HepG2 (cell line): ENCODE measurements at regions not wholly inside any gene's neighbourhood (a gene's known extent, or its start where the extent isn't known, plus 50 kb on each side); places are given as distances from the start of the nearest gene placed in this dataset.

Source experiments
- ATAC-seq: fragments of 200-7000 bp; cut with Tn5 transposase; 3 replicates; pipeline ENCODE4 v1.9.1; 2020; ENCODE audit warnings: mild to moderate bottlenecking, moderate library complexity
- BruUV-seq: library from RNA; stranded (reverse); fragments of 400-500 nt; replicated peaks from 2 replicates; lab custom pipeline; 2021; lab: Mats Ljungman, UMichigan
- CTCF ChIA-PET: fragments of 300-600 bp; formaldehyde crosslinking; extraction: SDS; loops from one replicate; lab custom pipeline; 2021; ENCODE audit warnings: low total read pairs, inconsistent platforms, low intra/inter-chr PET ratio; lab: Yijun Ruan, JAX
- POLR2A ChIA-PET: fragments of 350-600 bp; sonication (Branson Sonifier 250); formaldehyde crosslinking; loops from one replicate; lab custom pipeline; 2020; ENCODE audit warnings: antibody characterized with exemption, inconsistent platforms; lab: Yijun Ruan, JAX
- DNase-seq: peaks from one replicate; pipeline ENCODE4 v3.0.0-alpha.2; 2015; ENCODE audit warnings: low spot score
- FAIRE-seq: peaks from 3 replicates; lab custom pipeline; 2011; peaks lifted over from hg19 to GRCh38; lab: Jason Lieb, UNC
- H2AFZ ChIP-seq: one replicate; pipeline ENCODE4 v1.6.1; 2011; ENCODE audit warnings: low read length, inconsistent platforms
- H3K27ac ChIP-seq: fragments of 300-600 bp; 3 replicates; pipeline ENCODE4 v1.8.0; 2011; ENCODE audit warnings: mixed run types, mild to moderate bottlenecking, mixed read lengths, low read length, inconsistent platforms; ENCODE audit not compliant: insufficient read depth; ENCODE audit errors: extremely low read length
- H3K27me3 ChIP-seq, 2 experiments: fragments of 200-600 bp in 1 of 2; 2 replicates in 1 of 2; 3 replicates in 1 of 2; pipeline versions ENCODE4 v1.6.0 to v1.8.0; 2011; ENCODE audit warnings: low read length in 2 of 2, mild to moderate bottlenecking in 2 of 2, moderate library complexity in 2 of 2, inconsistent platforms in 1 of 2; ENCODE audit not compliant: insufficient read depth in 2 of 2, control insufficient read depth in 1 of 2
- H3K36me3 ChIP-seq, 2 experiments: fragments of 200-600 bp in 1 of 2; replicated peaks in 1 of 2; 2 replicates in 1 of 2; 3 replicates in 1 of 2; pipeline versions ENCODE4 v1.5.1 to v1.8.0; 2011; ENCODE audit warnings: low read length in 2 of 2, inconsistent platforms in 1 of 2; ENCODE audit not compliant: insufficient read depth in 2 of 2, control insufficient read depth in 1 of 2
- H3K4me1 ChIP-seq: 2 replicates; pipeline ENCODE4 v1.5.1; 2012; ENCODE audit warnings: low read length, inconsistent platforms; ENCODE audit not compliant: insufficient read depth
- H3K4me2 ChIP-seq: 2 replicates; pipeline ENCODE4 v1.6.0; 2011; ENCODE audit warnings: low read depth, low read length, inconsistent platforms
- H3K4me3 ChIP-seq, 3 experiments: fragments of 200-600 bp in 1 of 3; sonication (generic), shearing (Covaris generic) in 1 of 3; replicated peaks in 1 of 3; 2 replicates each; pipeline ENCODE4 v1.5.1; 2011 to 2016; ENCODE audit warnings: low read length in 3 of 3, inconsistent platforms in 2 of 3, low read depth in 2 of 3, mild to moderate bottlenecking in 2 of 3, control low read depth in 1 of 3, mixed read lengths in 1 of 3; ENCODE audit not compliant: insufficient read depth in 1 of 3
- H3K79me2 ChIP-seq: one replicate; pipeline ENCODE4 v1.6.1; 2011; ENCODE audit warnings: low read length, inconsistent platforms; ENCODE audit not compliant: insufficient read depth
- H3K9ac ChIP-seq: 2 replicates; pipeline ENCODE4 v1.6.0; 2011; ENCODE audit warnings: mild to moderate bottlenecking, low read depth, low read length, inconsistent platforms; ENCODE audit not compliant: insufficient read depth
- H3K9me3 ChIP-seq: 2 replicates; pipeline ENCODE4 v1.5.1; 2012; ENCODE audit warnings: mild to moderate bottlenecking, low read length
- H4K20me1 ChIP-seq: 2 replicates; pipeline ENCODE4 v1.6.0; 2011; ENCODE audit warnings: inconsistent platforms, mild to moderate bottlenecking, low read length, moderate library complexity; ENCODE audit not compliant: insufficient read depth
- GABPB1 ChIP-seq: IDR thresholded peaks from 2 replicates; pipeline ENCODE4 v1.6.1; 2016; ENCODE audit warnings: mild to moderate bottlenecking, missing genetic modification reagents, moderate library complexity, missing compliant biosample characterization
- IKZF5 ChIP-seq: IDR thresholded peaks from 2 replicates; pipeline ENCODE4 v1.6.1; 2018; ENCODE audit warnings: missing genetic modification reagents, mild to moderate bottlenecking, missing compliant biosample characterization
- ZBTB3 ChIP-seq: sonication (generic); formaldehyde crosslinking; IDR thresholded peaks from 2 replicates; pipeline ENCODE4 v1.4.0; 2020; ENCODE audit warnings: low read depth, mild to moderate bottlenecking, moderate library complexity, missing genetic modification reagents, borderline replicate concordance
- ZNF138 ChIP-seq: sonication (generic); formaldehyde crosslinking; IDR thresholded peaks from 2 replicates; pipeline ENCODE4 v1.5.0; 2020; ENCODE audit warnings: mild to moderate bottlenecking, low read depth, missing genetic modification reagents
- ZNF34 ChIP-seq: sonication (generic); formaldehyde crosslinking; IDR thresholded peaks from 2 replicates; pipeline ENCODE4 v1.4.0; 2020; ENCODE audit warnings: mild to moderate bottlenecking, missing genetic modification reagents, borderline replicate concordance
- WGBS: methylation state at CpG from one replicate; pipeline ENCODE4 v1.1.6; 2017; ENCODE audit warnings: low lambda C conversion rate; 5-methylcytosine and 5-hydroxymethylcytosine counted together
- in situ Hi-C: cut with HindIII; loops from 2 replicates; pipeline ENCODE4 v1.10.0; 2017; ENCODE audit warnings: low pct_unique_long_range_greater_than_20kb; ENCODE audit not compliant: extremely low pct_ligation_motif_present
- intact Hi-C: fragments of 100-400 bp; cut with micrococcal nuclease; formaldehyde crosslinking; loops from one replicate; pipeline ENCODE4 v1.10.0; 2022; ENCODE audit not compliant: unreplicated experiment

- TF ChIP-seq ZNF138 (CRISPR knock-in tag), result no peak
Measured at GRCh38 chr17:63258785-63259184, 187.3 kb downstream of the CYB561 start (continued).

GRCh38 chr17:63262751-63263476 lies 183.2 kb downstream of the CYB561 start:
- Histone ChIP-seq H3K4me1 (no peaks in the 10 kb centered on the region), H3K9ac (no peak overlapping the region), H2AFZ (no peak overlapping the region), H3K27me3 (0 out of 5 replicates have a peak, but pooled peaks cover 0 to 9% of the 10 kb centered on the region in 2 experiments), H3K4me3 (no peak overlapping the region), H3K9me3 (no peaks in the 10 kb centered on the region), H3K79me2 (no peaks in the 10 kb centered on the region), H4K20me1 (no peaks in the 10 kb centered on the region), H3K27ac (no peak overlapping the region), H3K36me3 (no peaks in the 10 kb centered on the region), H3K4me2 (no peak overlapping the region)
- BruUV-seq, result no TSS peak
- ATAC-seq (no peak), FAIRE-seq (no peak), DNase-seq (no peak)
- intact Hi-C loops, result no loop called here
- ChIA-PET CTCF (no interaction called here), POLR2A (no interaction called here)
- TF ChIP-seq ZBTB3 (CRISPR knock-in tag), result no peak
- no peak for TF ChIP-seq GABPB1 (CRISPR knock-in tag)
- TF ChIP-seq ZNF34 (CRISPR knock-in tag), result no peak
- no peak for TF ChIP-seq IKZF5 (CRISPR knock-in tag)
- in situ Hi-C loops, result no loop called here
- 2% methylated on average over 5 of the region's 5 CpGs for WGBS
